ENCODE measurements at regions not wholly inside any gene's neighbourhood (a gene's known extent, or its start where the extent isn't known, plus 50 kb on each side); places are given as distances from the start of the nearest gene placed in this dataset.

DNA sequence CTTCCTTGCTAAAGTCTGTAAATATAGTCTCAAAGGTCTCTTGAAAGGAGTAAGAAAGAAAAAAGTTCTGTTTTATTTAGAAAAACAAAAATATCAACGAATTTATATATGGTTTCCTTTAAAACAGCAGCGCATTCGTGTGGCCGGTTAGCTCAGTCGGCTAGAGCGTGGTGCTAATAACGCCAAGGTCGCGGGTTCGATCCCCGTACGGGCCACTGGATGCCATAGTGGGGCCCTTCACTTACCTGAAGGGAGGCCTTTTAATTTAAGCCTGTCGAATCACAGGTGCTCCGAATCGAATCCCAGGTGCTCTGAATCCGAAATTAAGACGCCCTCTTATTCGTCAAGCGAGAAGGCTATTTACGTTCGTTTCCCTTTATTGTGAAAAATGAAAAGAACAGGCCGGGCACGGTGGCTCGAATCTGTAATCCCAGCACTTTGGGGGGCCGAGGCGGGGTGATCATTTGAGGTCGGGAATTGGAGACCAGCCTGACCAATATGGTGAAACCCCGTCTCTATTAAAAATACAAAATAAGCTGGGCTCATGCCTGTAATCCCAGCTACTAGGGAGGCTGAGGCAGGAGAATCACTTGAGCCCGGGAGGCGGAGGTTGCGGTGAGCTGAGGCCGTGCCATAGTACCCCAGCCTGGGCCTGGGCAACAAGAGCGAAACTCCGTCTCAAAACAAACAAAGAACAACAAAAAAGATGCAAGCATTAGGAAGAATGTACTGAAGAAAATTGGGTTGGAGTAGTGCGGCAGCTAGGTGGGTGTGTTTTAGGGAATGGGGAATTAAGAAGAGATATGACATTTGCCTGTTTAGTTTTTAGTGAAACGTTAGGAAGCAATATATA is 195.8 kb upstream of the ZNF184 start:
- H3K27ac ChIP-seq (ENCODE audit: low read length), result no peak overlapping the region
- no peaks in the 10 kb centered on the region for H3K9me3 ChIP-seq (ENCODE audit: low read length)
- no peaks in the 10 kb centered on the region for H3K27me3 ChIP-seq (ENCODE audit: low read length)
- POLR2A ChIA-PET (ENCODE audit: unreplicated experiment), result no interaction called here
- H3K79me2 ChIP-seq (ENCODE audit: low read length), result no peaks in the 10 kb centered on the region
- no peak overlapping the region for H3K9ac ChIP-seq (ENCODE audit: low read length)
- peak overlapping the region; percentile 71 for H3K4me3 ChIP-seq (ENCODE audit: low read length)
- TF ChIP-seq, protein P1, sequence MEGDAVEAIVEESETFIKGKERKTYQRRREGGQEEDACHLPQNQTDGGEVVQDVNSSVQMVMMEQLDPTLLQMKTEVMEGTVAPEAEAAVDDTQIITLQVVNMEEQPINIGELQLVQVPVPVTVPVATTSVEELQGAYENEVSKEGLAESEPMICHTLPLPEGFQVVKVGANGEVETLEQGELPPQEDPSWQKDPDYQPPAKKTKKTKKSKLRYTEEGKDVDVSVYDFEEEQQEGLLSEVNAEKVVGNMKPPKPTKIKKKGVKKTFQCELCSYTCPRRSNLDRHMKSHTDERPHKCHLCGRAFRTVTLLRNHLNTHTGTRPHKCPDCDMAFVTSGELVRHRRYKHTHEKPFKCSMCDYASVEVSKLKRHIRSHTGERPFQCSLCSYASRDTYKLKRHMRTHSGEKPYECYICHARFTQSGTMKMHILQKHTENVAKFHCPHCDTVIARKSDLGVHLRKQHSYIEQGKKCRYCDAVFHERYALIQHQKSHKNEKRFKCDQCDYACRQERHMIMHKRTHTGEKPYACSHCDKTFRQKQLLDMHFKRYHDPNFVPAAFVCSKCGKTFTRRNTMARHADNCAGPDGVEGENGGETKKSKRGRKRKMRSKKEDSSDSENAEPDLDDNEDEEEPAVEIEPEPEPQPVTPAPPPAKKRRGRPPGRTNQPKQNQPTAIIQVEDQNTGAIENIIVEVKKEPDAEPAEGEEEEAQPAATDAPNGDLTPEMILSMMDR (conservative IDR thresholded peaks at IDR 0.05; ENCODE audit: low read depth, low read length), result no peak
- no peak for TF ChIP-seq EZH2phosphoT487 (IDR thresholded peaks at IDR 0.05; ENCODE audit: borderline replicate concordance, low read length)
- TF ChIP-seq EZH2 (IDR thresholded peaks at IDR 0.05; ENCODE audit: low read length, unreplicated experiment), result no peak
- peaks cover 10% of the 10 kb centered on the region for H3F3A ChIP-seq (ENCODE audit: low read length, unreplicated experiment)
- peak overlapping the region; percentile 82 for H3K4me2 ChIP-seq (ENCODE audit: low read length)
- H3K4me1 ChIP-seq (ENCODE audit: insufficient read depth, low read length), result peaks cover 15% of the 10 kb centered on the region
- no peaks in the 10 kb centered on the region for H3K36me3 ChIP-seq (ENCODE audit: low read depth, low read length)
- H4K20me1 ChIP-seq (ENCODE audit: low read length), result no peaks in the 10 kb centered on the region
- H2AFZ ChIP-seq (ENCODE audit: low read length), result peak overlapping the region; percentile 82
- H3K9me2 ChIP-seq (replicated peaks; ENCODE audit: low read length), result no peaks in the 10 kb centered on the region
- DNase-seq, result peak; percentile 93
- TSS peak; percentile 100 for BruUV-seq (replicated peaks)
- CTCF ChIA-PET, result no interaction called here
- peak; percentile 46 for ATAC-seq
- intact Hi-C loops (cut with micrococcal nuclease), result loop anchor here (5.0 kb wide), 1 partner anchor 166 kb away; no protein-coding TSS in a partner anchor

DNA sequence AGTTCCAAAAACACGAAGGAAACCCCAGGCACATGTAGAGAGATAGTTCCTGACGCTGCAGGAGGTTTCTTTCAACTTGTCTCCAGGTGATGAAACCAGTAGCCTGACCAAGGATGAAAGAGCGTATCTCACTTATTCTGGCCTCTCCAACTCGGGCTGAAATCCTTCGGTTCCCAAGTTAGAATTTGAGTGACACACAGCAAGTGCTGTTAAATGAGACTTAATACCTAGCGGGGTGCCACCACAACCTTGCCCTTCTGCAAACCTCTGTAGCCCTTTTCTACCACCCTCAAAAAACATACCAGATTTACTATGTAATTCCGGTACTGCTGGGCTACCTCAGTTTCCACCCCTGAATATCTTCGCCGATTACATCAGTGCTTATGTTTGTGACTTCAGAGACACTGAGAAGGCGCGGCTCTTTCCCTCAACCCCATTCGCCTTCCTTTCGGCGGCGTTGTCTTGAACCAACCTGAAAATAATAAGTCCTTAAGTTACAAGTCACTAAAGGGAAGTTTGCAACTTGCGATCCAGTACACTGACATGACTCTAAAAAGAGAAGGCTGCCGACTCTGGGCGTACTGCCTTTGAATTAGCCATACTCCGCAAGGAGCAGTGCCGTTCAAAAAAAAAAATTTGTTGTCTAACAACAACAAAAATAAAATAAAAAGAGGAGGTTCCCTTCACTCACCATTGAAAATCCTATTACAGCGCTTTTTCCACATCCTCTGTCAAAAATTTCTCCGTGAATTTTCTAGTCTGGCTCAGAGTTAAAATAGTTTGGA is 194.9 kb upstream of the ZNF184 start:
- H3K27ac ChIP-seq (ENCODE audit: low read length), result no peak overlapping the region
- no peaks in the 10 kb centered on the region for H3K27me3 ChIP-seq (ENCODE audit: low read length)
- ATAC-seq, result no peak
- intact Hi-C loops (cut with micrococcal nuclease), result loop anchor here (5.0 kb wide), 1 partner anchor 166 kb away; no protein-coding TSS in a partner anchor
- no peaks in the 10 kb centered on the region for H4K20me1 ChIP-seq (ENCODE audit: low read length)
- H3K79me2 ChIP-seq (ENCODE audit: low read length), result no peaks in the 10 kb centered on the region
- no peak overlapping the region for H3K9ac ChIP-seq (ENCODE audit: low read length)
- no peak for TF ChIP-seq EZH2 (IDR thresholded peaks at IDR 0.05; ENCODE audit: low read length, unreplicated experiment)
- TF ChIP-seq, protein P1 (conservative IDR thresholded peaks at IDR 0.05; ENCODE audit: low read depth, low read length), result no peak
- no peak for TF ChIP-seq EZH2phosphoT487 (IDR thresholded peaks at IDR 0.05; ENCODE audit: borderline replicate concordance, low read length)
- H3K9me3 ChIP-seq (ENCODE audit: low read length), result no peaks in the 10 kb centered on the region
- H3K4me1 ChIP-seq (ENCODE audit: insufficient read depth, low read length), result peaks cover 15% of the 10 kb centered on the region
- H3K4me2 ChIP-seq (ENCODE audit: low read length), result peak overlapping the region; percentile 82
- H3K9me2 ChIP-seq (replicated peaks; ENCODE audit: low read length), result no peaks in the 10 kb centered on the region
- H2AFZ ChIP-seq (ENCODE audit: low read length), result peak overlapping the region; percentile 82; the same call in 1 of the 2 replicates
- peak overlapping the region; percentile 71 for H3K4me3 ChIP-seq (ENCODE audit: low read length)
- no peak for DNase-seq
- BruUV-seq (replicated peaks), result no TSS peak
- no peaks in the 10 kb centered on the region for H3K36me3 ChIP-seq (ENCODE audit: low read depth, low read length)
- POLR2A ChIA-PET (ENCODE audit: unreplicated experiment), result no interaction called here
- CTCF ChIA-PET, result no interaction called here
- peaks cover 10% of the 10 kb centered on the region for H3F3A ChIP-seq (ENCODE audit: low read length, unreplicated experiment)

Measured in PC-3 (cell line).